ENCODE measurements at regions not wholly inside any gene's neighbourhood (a gene's known extent, or its start where the extent isn't known, plus 50 kb on each side); places are given as distances from the start of the nearest gene placed in this dataset.

DNA sequence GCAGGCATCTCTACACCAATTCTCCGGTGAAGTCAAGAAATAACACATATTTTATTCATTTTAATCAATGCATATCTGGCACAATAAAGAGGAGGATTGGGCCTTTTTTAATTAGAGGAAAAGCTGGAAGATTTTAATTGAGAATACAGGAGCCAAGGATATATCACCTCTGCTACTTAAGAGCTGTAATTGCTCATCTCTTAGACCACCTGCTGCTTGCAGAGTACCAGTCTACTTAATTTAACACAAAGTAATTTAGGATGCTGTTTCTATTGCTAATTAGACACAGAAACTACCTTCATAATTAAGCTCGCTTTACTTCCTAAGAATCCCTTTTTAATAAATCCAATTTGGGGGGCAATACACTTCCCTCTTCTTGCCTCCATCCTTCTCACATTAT lies 326.9 kb downstream of the TENT4A start:
- TF ChIP-seq, protein P1, sequence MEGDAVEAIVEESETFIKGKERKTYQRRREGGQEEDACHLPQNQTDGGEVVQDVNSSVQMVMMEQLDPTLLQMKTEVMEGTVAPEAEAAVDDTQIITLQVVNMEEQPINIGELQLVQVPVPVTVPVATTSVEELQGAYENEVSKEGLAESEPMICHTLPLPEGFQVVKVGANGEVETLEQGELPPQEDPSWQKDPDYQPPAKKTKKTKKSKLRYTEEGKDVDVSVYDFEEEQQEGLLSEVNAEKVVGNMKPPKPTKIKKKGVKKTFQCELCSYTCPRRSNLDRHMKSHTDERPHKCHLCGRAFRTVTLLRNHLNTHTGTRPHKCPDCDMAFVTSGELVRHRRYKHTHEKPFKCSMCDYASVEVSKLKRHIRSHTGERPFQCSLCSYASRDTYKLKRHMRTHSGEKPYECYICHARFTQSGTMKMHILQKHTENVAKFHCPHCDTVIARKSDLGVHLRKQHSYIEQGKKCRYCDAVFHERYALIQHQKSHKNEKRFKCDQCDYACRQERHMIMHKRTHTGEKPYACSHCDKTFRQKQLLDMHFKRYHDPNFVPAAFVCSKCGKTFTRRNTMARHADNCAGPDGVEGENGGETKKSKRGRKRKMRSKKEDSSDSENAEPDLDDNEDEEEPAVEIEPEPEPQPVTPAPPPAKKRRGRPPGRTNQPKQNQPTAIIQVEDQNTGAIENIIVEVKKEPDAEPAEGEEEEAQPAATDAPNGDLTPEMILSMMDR (IDR thresholded peaks at IDR 0.05): no peak
- no peak for TF ChIP-seq POLR2A (IDR thresholded peaks at IDR 0.05)

Data from esophagus squamous epithelium (tissue), 4 donors.